ENCODE measurements at regions not wholly inside any gene's neighbourhood (a gene's known extent, or its start where the extent isn't known, plus 50 kb on each side); places are given as distances from the start of the nearest gene placed in this dataset.

DNA sequence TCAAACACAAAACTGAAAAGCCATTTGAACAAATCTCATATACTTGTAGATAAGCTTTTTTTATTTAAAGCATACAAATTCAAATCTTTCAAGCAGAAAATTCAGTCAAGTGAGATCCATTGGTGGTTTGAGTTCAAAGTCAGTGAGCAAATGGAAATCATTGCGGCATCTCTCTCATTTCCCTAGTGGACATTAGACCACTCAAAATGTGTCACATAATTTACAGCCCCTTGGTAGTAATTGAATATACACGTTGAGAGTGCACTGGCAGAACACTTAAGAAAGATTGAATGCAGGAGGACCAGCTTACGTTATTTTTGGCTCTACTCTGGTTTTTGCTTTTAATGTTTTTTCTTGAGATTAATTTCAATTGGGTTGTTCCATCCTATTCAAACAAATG lies 633.7 kb downstream of the USP25 start:
- DNase-seq (ENCODE audit: low spot score): no peak

DNA sequence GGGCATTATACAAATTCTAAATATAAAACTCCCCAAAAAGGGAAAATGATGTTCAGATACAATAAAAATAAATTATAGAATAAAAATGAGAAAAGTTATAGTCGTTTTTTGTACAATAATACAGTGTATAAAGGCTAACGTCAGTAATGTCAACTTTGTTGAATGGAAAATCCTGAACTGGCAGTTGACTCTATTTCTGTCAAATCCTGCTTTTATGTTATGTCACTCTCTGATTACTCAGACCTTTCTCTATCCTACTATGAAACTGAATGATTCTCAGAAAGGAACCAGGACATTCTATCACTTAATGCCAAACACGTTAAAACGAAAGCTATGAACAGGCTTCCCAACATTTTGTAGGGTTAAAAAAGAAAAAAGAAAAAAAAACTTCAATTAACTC lies 636.4 kb downstream of the USP25 start:
- DNase-seq (ENCODE audit: low spot score): no peak

DNA sequence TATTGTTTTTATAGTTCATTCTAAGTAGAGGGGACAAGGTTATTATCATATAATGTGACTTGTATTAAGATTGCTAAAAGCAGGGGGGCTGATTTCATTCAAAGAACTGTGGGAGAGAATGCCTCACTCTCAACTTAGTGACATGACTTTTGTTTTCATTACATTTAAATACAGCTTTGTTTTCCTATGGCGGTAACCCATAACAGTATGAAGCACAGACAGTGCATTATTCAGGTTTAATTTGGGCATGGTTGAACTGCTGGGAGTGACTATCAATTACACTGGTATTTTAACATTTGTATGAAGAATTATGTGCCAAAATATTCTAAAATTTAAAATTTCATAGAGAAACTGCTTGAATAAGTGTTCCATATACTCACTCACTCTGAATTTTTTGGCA lies 637.3 kb downstream of the USP25 start:
- DNase-seq (ENCODE audit: low spot score): no peak

DNA sequence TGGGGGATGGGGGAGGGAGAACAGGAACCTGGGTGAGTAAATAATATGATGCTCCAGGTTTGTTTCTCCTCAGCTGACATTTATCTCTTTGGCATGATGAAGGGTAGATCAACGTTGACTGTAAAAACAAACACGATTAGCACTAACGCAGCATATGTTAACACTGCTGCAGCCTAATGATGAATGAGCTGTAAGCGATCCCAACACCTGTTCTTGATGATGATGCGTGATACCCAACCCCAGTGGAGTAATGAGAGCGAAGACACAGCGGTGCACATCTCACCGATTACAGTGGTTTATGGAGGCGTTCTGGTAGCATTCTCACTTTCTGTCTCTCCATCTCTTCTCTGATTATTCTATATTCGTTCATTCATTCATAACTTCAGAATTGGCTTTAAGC lies 640.4 kb downstream of the USP25 start:
- DNase-seq (ENCODE audit: low spot score): no peak

DNA sequence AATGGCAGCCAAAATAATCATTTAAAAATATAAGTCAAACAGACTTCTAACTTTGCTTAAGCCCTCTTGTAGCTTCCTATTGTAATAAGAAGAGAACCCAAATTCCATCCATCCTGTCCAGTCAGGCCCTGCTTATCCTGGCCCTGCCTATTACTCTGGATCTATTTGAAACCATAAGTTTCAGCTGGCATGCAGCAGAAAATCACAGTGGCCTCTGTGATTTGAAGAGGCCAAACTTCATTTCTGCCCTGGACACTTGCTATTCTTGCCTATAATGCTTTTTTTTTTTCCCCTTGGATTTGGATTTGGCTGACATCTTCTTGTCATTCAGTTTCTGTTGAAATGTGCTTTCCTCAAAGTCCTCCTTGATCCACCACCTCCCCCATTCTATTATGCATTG lies 642.8 kb downstream of the USP25 start:
- no peak for DNase-seq (ENCODE audit: low spot score)

DNA sequence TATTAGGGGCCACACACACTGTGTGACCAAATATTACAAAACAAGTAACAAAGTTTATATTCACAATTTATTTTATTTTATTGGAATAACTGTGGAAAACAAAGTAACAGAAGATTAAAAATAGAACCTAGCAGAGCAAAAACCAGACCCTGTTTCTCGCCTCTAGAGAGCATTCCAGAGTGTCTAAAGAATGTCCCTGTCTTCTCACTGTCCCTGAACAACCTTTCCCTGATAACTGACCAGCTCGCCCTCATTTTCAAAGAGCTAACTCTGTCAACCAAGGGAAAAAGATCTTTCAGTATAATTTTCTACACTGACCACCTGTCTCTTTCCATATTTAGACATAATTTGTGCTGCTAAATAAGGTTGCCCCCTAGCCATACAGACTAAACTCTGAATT lies 646.9 kb downstream of the USP25 start:
- DNase-seq (ENCODE audit: low spot score): no peak

DNA sequence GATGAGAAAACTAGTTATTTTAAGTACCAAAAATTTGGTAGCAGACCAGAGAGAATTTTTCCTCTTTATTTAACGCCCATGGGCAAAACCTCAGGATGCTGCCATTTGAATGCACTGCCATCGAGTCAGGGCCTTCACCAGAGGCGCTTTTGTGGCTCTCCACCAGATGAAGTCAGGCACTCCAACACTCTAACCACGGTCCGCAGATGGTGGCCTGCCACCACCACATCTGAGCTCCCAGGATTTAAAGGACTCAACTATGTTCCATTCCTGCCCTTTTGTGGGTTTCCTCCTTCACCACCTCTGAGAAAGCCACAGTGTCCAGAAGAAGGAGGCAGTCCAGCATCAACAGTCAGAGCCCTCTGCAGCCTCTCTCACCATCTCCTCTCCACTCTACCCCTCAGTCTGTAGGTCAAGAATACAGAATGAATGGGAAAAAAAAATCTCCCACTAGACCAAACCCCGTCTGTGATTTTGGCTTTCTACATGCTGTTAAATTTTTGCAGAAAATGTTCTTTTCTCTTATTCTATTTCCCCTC lies 647.4 kb downstream of the USP25 start:
- no peak for DNase-seq (ENCODE audit: low spot score)

DNA sequence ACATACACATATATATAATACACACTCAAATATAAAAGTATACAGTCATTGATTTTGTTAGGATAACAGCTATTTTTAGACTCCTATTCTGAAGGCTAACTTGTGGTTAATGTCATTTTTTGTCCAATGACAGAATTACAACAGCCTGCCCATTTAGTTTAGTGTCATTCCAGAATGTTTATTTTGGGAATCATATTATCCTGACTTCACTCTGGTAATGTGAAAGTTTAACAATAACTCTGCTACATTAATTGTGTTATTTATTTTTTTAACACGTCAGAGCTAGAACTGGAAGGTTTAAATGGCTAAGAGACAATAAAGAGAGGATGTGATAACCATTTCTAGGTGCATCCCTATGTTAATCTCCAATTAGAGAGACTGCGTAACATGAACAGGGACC lies 648.1 kb downstream of the USP25 start:
- DNase-seq (ENCODE audit: low spot score): no peak

DNA sequence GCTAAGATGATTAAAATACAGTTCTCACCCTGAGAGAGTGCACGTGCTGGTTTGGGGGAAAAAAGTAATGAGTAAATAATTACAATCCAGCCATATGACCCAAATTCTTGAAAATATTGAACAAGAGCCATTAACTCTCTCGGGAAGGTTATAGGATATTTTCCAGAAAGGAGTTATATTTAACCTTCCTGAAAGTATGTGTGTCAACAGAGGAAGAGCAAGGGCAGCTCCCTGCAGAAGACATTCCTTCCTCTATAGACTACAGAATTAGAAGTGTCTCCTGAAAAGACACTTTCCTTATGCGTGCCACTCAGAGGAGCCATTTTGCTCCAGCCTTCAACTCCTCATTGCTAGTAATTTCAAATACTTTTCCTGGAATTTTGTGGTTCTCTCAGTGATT lies 648.7 kb downstream of the USP25 start:
- no peak for DNase-seq (ENCODE audit: low spot score)

DNA sequence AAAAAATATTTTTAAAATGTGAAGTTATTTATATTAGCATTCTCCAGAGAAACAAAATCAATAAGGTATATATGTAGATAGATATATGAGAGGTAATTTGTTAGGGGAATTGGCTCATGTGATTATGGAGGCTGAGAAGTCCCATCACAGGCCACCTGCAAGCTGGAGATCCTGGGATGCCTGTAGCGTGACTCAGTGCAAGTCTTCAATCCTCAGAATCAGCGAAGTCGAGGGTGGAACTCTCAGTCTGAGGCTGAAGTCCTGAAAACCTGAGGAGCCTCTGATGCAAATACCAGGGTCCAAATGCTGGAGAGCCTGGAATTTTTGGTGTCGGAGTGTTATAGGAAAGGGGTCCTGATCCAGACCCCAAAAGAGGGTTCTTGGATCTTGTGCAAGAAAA lies 658.5 kb downstream of the USP25 start:
- DNase-seq (ENCODE audit: low spot score): no peak

DNA sequence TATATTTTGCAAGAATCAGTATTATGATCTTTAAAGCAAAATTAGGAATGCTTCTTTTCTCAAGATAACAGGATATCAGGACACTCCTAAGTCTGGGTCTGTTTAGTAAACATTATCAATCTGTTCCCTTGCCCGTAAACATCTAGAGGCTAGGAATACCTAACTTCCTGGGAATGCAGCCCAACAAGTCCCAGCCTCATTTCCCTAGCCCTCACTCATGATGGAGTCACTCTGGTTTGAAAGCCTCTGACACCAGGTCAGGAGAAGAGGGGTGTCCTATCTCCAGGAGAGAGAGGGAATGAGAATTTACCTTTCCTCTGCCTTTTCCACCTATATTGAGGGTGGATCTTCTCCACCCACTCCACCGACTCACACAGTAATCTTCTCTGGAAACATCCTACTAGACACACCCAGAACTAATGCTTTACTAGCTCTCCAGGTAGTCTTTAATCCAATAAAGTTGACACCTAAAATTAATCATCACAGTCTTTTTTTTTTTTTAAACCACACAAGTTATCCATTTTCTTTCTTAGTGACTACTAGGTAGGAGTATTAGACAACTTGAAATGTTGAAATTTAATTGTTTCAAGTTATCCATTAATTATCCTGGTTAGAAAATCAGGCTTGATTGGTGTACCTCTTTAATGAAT lies 659.3 kb downstream of the USP25 start:
- no peak for DNase-seq (ENCODE audit: low spot score)

DNA sequence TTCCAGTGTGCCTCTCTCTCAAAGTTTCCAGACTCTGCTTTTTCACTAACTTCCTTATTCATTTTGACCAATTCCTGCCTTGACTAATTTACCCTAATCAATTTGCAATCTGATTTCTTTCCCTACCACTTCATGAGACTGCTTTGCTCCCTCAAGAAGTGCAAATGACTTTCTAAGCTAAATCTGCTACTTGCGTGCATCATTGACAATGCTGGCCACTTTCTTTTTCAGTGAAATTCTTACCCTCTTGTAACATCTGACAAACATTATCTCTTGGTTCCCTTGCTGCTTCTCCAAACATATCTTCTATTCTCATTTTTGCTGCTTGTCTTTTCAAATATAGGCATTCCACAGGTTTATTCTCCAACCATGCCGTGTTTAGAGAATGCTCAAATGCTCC lies 659.9 kb downstream of the USP25 start:
- DNase-seq (ENCODE audit: low spot score): no peak

DNA sequence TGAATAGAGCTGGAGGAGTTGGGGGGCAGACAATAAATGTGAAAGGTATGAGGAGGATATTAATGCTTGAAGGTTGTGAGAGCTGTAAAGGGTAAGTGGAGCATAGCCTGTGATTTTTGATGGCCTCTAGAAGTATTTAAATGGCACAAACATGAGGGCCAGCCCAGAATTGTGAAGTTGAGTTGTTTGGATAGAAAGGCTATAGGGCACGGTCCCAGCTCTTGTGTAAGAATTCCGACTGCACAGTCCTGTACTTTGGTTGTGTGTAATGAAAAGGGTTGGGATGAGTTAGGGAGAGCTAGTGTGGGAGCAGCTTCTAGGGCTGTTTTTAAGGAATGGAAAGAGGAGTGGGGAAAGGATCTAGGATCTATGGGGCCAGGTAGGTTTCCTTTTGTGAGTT lies 665.5 kb downstream of the USP25 start:
- DNase-seq (ENCODE audit: low spot score): no peak

DNA sequence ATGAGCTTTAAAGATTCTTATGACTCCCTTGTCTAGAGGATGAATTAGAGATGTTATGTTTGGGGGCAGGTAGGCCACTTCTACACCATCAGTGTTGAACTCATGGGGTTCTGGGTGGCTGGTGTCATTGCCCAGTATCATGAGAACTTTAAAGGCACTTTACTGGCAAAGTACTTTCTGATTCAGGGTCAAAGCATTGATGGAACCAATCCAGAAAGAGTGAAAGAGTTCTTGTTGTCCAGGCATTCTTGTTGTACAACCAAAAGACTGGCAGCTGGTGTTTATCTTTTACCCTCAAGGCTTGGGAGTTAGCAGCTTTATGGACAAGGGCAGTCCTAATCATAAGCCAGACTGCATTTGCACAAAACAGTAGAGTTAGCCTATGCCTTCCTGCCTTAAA lies 673.0 kb downstream of the USP25 start:
- no peak for DNase-seq (ENCODE audit: low spot score)

DNA sequence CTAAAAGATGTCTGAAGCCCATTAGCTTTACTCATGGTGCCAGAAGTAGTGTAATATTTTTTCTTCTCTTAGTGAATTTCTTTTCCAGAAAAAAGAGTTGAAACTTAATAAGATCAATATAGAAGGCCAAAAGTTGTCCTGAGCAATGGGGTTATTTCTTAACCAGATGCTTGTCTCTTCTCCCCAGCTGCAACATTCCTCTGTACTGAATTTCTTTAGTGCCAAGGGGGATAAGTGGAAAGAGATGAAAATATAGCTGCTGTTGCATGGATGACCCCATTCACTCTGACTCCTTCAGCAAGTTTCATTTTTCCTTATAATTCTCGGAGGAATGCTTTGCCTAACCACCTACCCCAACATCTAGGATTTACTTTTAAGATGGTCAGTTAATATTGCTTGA lies 675.0 kb downstream of the USP25 start:
- DNase-seq (ENCODE audit: low spot score): no peak

DNA sequence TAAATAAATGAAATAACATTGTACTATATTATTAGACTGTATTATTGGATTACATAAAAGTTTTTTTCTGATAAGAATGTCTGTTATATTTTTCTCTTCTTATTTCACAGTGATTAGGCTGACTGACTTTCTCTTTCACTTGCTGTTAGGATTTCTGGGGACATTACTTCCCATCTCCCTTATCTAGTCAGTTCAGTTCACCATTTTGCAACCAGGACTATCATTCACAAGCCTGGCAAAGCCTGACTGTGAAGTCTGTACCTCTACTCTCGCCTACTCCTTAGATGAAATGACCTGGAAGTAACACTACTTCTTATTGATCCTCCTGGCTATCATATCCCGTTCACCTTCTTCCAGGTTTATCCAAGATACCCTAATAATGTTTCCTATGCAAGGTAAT lies 676.6 kb downstream of the USP25 start:
- DNase-seq (ENCODE audit: low spot score): no peak

DNA sequence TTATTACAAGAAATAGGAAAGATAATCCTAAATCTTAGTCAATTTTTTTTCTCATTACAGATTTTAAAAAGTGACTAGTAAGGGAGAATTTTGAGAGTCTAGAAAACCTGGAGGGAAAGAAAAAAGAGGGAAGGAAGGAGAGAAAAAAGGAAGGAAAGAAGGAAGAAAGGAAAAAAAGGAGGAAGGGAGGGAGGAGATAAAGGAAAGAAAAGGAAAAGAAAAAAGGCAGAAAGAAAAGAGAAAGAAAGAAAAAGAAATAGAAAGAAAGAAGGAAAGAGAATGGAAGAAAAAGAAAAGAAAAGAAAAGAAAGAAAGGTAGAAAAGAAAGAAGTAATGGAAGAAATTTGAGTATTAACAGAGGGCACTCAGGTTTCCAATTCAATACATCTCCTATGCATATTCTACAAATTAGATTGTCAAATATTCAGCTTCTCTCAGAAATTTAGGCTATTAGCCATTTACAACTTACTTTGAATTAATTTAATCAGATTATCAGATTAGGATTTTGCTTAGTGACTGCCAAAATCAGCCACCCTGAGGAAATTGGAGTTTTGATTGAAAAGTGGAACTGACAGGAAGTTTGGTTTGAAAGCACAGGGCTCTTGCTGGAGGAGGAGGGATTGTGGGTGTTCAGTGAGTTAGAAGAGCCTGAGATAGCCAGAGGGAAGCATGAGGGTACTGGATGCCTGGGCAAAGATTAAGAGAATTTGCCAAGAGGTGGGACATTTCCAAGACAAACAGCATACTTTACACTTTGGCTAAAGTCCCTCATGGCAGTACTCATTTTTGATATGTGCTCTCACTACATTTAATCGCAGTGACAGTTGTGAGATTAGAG lies 677.8 kb downstream of the USP25 start:
- no peak for DNase-seq (ENCODE audit: low spot score)

DNA sequence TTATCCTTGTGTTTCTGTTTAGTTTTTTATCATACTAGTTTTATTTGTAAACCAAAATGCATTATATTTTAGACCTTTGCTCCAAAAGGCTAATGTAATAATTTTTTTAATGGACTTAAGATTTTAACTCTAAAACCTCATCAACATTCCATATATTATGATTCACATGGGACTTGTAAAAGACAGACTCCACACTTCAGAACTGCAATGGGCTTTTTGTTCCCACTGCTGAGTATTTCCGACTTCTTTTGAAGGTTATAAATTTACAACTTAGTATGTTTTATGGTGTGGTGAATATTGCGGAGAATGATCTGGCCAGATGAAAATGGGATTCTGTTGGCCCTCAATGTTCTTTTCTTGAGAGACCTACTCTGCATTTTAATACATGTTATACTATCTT lies 678.5 kb downstream of the USP25 start:
- no peak for DNase-seq (ENCODE audit: low spot score)

DNA sequence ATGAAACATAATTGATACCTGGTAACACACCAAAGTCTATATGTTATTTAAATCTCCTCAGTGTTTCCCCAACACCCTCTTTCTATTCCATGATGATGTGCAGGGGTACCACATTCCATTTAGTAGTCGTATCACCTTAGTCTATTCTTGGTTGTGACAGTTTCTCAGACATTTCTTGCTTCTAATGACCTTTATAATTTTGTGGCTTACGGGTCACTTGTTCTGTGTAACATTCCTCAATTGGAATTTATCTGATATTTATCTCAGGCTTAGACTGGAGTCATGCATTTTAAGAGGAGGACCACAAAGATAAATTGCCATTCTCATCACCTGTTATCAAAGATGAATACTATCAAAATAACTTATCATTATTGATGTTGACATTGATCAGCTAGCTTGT lies 679.6 kb downstream of the USP25 start:
- no peak for DNase-seq (ENCODE audit: low spot score)

DNA sequence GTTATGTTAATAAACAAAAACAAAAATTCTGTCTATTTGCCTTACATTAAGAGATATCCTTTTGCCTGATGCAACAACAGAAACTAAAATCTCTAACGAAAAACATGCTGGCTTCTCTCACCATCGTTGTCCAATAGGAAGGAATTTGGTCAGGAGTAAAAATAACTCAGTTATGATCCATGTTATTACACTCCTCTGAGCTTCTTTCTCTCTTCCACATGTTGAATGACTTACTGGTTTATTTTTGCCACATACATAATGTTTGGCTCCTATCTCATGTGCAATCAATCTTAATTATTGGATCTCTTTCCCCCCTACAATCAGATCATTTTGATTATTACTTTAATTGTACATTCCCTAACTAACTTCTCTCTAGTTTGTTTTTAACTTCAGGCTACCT lies 688.4 kb downstream of the USP25 start:
- DNase-seq (ENCODE audit: low spot score): no peak

DNA sequence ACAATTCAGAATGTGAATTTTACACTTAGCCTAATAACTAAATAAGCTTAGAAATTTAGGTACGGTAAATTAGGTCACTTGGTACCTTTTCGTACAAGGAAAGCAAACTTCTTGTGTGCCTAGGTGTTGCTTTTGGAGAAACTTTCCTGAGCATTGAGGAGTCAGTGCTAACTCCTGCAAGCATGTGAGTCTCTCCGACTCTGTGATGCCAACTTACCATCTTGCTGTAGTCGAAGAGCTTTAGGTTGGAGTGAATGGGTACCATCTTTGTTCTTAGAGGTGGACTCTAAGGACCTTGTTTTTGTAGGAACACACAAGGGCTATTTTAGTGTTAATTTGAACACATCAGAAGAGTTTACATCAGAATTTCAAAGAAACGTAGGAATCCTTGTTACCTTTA lies 688.9 kb downstream of the USP25 start:
- no peak for DNase-seq (ENCODE audit: low spot score)

DNA sequence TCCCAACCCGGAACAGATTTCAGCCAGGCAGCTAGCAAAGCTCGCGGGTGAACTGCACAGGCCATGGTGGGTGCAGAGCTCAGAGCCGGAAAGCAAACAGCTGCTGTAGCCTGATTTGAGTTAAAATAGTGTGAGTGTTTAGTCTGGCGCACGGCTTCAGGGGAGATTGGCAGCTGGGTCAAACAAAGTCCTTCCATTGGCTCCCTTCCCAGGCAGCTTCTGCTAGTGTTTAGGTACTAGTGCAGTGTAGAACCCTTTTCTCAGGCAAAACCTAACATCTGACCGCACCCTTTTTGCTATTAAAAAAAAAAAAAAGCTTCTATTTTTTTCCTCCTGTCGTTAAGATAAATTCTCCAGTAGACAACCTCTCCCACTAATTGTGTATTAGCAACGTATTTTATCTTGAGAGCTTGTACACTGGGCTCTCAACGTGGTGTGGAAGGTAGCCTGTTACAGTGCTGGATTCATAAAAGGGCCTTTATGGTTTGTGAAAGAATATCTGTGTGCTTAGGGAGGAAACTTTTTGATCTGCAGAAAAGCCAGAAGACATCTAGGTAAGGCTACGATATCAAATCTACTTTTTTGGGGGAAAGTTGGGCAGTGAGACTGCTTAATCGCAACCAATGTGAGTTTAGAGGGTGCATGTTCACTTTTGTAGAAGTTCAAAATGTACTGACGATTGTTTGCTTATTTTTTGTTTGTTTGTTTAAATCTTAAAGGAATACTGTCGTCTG lies 689.6 kb downstream of the USP25 start:
- peak; percentile 12 for DNase-seq (ENCODE audit: low spot score)

Measured in AG08396 (cell line).